Renal pelvis (tissue), 1 donor: ENCODE measurements at regions not wholly inside any gene's neighbourhood (a gene's known extent, or its start where the extent isn't known, plus 50 kb on each side); places are given as distances from the start of the nearest gene placed in this dataset.

Experiments
- DNase-seq: peaks from one replicate; pipeline ENCODE4 v3.0.0-alpha.2; 2013

- DNase-seq = no peak
Observed at GRCh38 chr9:129473523-129474244, 147.2 kb downstream of the C9orf50 start.

GRCh38 chr9:129472651-129473102 lies 148.2 kb downstream of the C9orf50 start:
- no peak for DNase-seq

- DNase-seq = no peak
Observed at GRCh38 chr9:129471201-129472019, 149.5 kb downstream of the C9orf50 start.

GRCh38 chr9:129469988-129470316 lies 150.9 kb downstream of the C9orf50 start:
- no peak for DNase-seq

GRCh38 chr9:129469188-129469987 lies 151.5 kb downstream of the C9orf50 start:
- no peak for DNase-seq

GRCh38 chr9:129467739-129468666 lies 152.9 kb downstream of the C9orf50 start:
- DNase-seq = no peak

- no peak for DNase-seq
Observed at GRCh38 chr9:129467004-129467588, 153.8 kb downstream of the C9orf50 start.

GRCh38 chr9:129465834-129466535 lies 154.9 kb downstream of the C9orf50 start:
- no peak for DNase-seq

- no peak for DNase-seq
Observed at GRCh38 chr9:129464972-129465833, 155.7 kb downstream of the C9orf50 start.

GRCh38 chr9:129463994-129464393 lies 156.9 kb downstream of the C9orf50 start:
- DNase-seq = no peak

GRCh38 chr9:129463477-129463876 lies 157.4 kb downstream of the C9orf50 start:
- no peak for DNase-seq

- DNase-seq = no peak
Observed at GRCh38 chr9:129462360-129462759, 158.5 kb downstream of the C9orf50 start.

GRCh38 chr9:129460323-129461261 lies 160.3 kb downstream of the C9orf50 start:
- peak; percentile 100 for DNase-seq

GRCh38 chr9:129459547-129460322 lies 161.2 kb downstream of the C9orf50 start:
- no peak for DNase-seq

- no peak for DNase-seq
Observed at GRCh38 chr9:129458663-129459546, 162.0 kb downstream of the C9orf50 start.

- no peak for DNase-seq
Observed at GRCh38 chr9:129458155-129458661, 162.7 kb downstream of the C9orf50 start.
